ENCODE measurements at regions not wholly inside any gene's neighbourhood (a gene's known extent, or its start where the extent isn't known, plus 50 kb on each side); places are given as distances from the start of the nearest gene placed in this dataset.

- TF ChIP-seq CTCF (conservative IDR thresholded peaks at IDR 0.05; ENCODE audit: low read depth, low read length), result no peak
- no peak for TF ChIP-seq EZH2 (IDR thresholded peaks at IDR 0.05; ENCODE audit: borderline replicate concordance, low read depth, low read length, poor library complexity, severe bottlenecking)
Observed at GRCh38 chr6:51386347-51386836, 567.7 kb downstream of the TFAP2B start.

Data from A673 (cell line).